Trophoblast cell (in vitro differentiated cells and primary cell): ENCODE measurements at regions not wholly inside any gene's neighbourhood (a gene's known extent, or its start where the extent isn't known, plus 50 kb on each side); places are given as distances from the start of the nearest gene placed in this dataset.
A peak's percentile ranks its signal among the peaks of the same experiment; 100 is the strongest.

Experiments
- DNase-seq, 2 donors: peaks; one replicate each; pipeline ENCODE4 v3.0.0-alpha.2; 2016
- H2AFZ ChIP-seq: 2 replicates; pipeline ENCODE4 v1.6.1; 2013; ENCODE audit warnings: low read length, moderate library complexity, mild to moderate bottlenecking; ENCODE audit not compliant: insufficient read depth, poor library complexity
- H2AK5ac ChIP-seq: 2 replicates; pipeline ENCODE4 v1.6.1; 2013; ENCODE audit warnings: mild to moderate bottlenecking, low read length
- H2BK120ac ChIP-seq: 2 replicates; pipeline ENCODE4 v1.6.1; 2013; ENCODE audit warnings: low read length, mild to moderate bottlenecking, moderate library complexity; ENCODE audit not compliant: insufficient read depth, poor library complexity
- H2BK12ac ChIP-seq: 2 replicates; pipeline ENCODE4 v1.6.1; 2013; ENCODE audit warnings: mild to moderate bottlenecking, low read length, moderate library complexity
- H2BK5ac ChIP-seq: 2 replicates; pipeline ENCODE4 v1.6.1; 2013; ENCODE audit warnings: low read length, low read depth, moderate library complexity, mild to moderate bottlenecking; ENCODE audit not compliant: poor library complexity
- H3K14ac ChIP-seq: 2 replicates; pipeline ENCODE4 v1.6.1; 2013; ENCODE audit warnings: mild to moderate bottlenecking, low read length
- H3K18ac ChIP-seq: 2 replicates; pipeline ENCODE4 v1.6.1; 2013; ENCODE audit warnings: mild to moderate bottlenecking, low read length
- H3K23ac ChIP-seq: 2 replicates; pipeline ENCODE4 v1.6.1; 2013; ENCODE audit warnings: low read length
- H3K27ac ChIP-seq: 2 replicates; pipeline ENCODE4 v1.5.1; 2013; ENCODE audit warnings: low read depth, mild to moderate bottlenecking, inconsistent platforms, low read length, moderate library complexity
- H3K27me3 ChIP-seq: 2 replicates; pipeline ENCODE4 v1.6.1; 2013; ENCODE audit warnings: inconsistent platforms, mild to moderate bottlenecking, low read length, moderate library complexity; ENCODE audit not compliant: insufficient read depth
- H3K36me3 ChIP-seq, 2 experiments: 1 replicate in 1 of 2; 2 replicates in 1 of 2; pipeline ENCODE4 v1.6.1; 2013; ENCODE audit warnings: low read length in 2 of 2, mild to moderate bottlenecking in 2 of 2, moderate library complexity in 1 of 2; ENCODE audit not compliant: insufficient read depth in 2 of 2, control insufficient read depth in 1 of 2
- H3K4ac ChIP-seq: 2 replicates; pipeline ENCODE4 v1.6.1; 2013; ENCODE audit warnings: low read depth, mild to moderate bottlenecking, low read length, moderate library complexity
- H3K4me1 ChIP-seq, 2 experiments: 1 replicate in 1 of 2; 2 replicates in 1 of 2; pipeline ENCODE4 v1.6.1; 2013; ENCODE audit warnings: low read length in 2 of 2, mild to moderate bottlenecking in 2 of 2, moderate library complexity in 1 of 2; ENCODE audit not compliant: insufficient read depth in 2 of 2, control insufficient read depth in 1 of 2
- H3K4me2 ChIP-seq: 2 replicates; pipeline ENCODE4 v1.6.1; 2013; ENCODE audit warnings: inconsistent platforms, mild to moderate bottlenecking, low read length, moderate library complexity
- H3K4me3 ChIP-seq: 2 replicates; pipeline ENCODE4 v1.5.1; 2013; ENCODE audit warnings: mild to moderate bottlenecking, low read depth, low read length, inconsistent platforms
- H3K79me1 ChIP-seq: one replicate; pipeline ENCODE4 v1.6.1; 2013; ENCODE audit warnings: low read length
- H3K79me2 ChIP-seq: 2 replicates; pipeline ENCODE4 v1.6.1; 2013; ENCODE audit warnings: low read length, mild to moderate bottlenecking; ENCODE audit not compliant: control insufficient read depth, insufficient read depth, poor library complexity
- H3K9ac ChIP-seq: 2 replicates; pipeline ENCODE4 v1.6.1; 2013; ENCODE audit warnings: mild to moderate bottlenecking, low read length
- H3K9me3 ChIP-seq: 2 replicates; pipeline ENCODE4 v1.6.1; 2013; ENCODE audit warnings: low read depth, mild to moderate bottlenecking, control low read depth, inconsistent platforms, low read length; ENCODE audit not compliant: insufficient read depth
- H4K12ac ChIP-seq: 2 replicates; pipeline ENCODE4 v1.6.1; 2013; ENCODE audit warnings: low read depth, mild to moderate bottlenecking, low read length, moderate library complexity
- H4K8ac ChIP-seq: 2 replicates; pipeline ENCODE4 v1.6.1; 2013; ENCODE audit warnings: low read depth, mild to moderate bottlenecking, low read length, moderate library complexity
- H4K91ac ChIP-seq: one replicate; pipeline ENCODE4 v1.6.1; 2013; ENCODE audit warnings: low read depth, mild to moderate bottlenecking, low read length, moderate library complexity
- WGBS: extraction: QIAGEN DNeasy Blood & Tissue Kit; methylation state at CpG from one replicate; pipeline ENCODE4 v1.1.7; 2013; ENCODE audit warnings: missing lambda C conversion rate; ENCODE audit not compliant: insufficient read length, insufficient coverage; ENCODE audit errors: extremely low coverage; 5-methylcytosine and 5-hydroxymethylcytosine counted together

- Histone ChIP-seq H3K4ac (no peak overlapping the region), H3K79me1 (no peaks in the 10 kb centered on the region), H3K27me3 (no peaks in the 10 kb centered on the region), H3K79me2 (no peaks in the 10 kb centered on the region), H3K4me1 (no peaks in the 10 kb centered on the region), H3K27ac (no peak overlapping the region), H2AK5ac (no peak overlapping the region), H3K23ac (no peak overlapping the region), H3K18ac (no peak overlapping the region), H3K4me3 (no peak overlapping the region), H4K91ac (no peak overlapping the region), H4K12ac (no peak overlapping the region), H3K9ac (no peak overlapping the region), H2BK5ac (no peak overlapping the region), H3K14ac (no peak overlapping the region), H3K9me3 (no peaks in the 10 kb centered on the region), H2BK12ac (no peak overlapping the region), H2BK120ac (no peak overlapping the region), H3K36me3 (no peaks in the 10 kb centered on the region), H3K4me2 (no peak overlapping the region), H2AFZ (no peak overlapping the region), H4K8ac (no peak overlapping the region)
- WGBS, result no CpG with 5 or more reads among the region's 2 CpGs
- no peak for DNase-seq
Observed at GRCh38 chr14:58884442-58884841, 246.7 kb downstream of the DACT1 start.

GRCh38 chr14:58887931-58888330 lies 250.2 kb downstream of the DACT1 start:
- Histone ChIP-seq H3K79me1 (no peaks in the 10 kb centered on the region), H3K9ac (no peak overlapping the region), H3K27ac (no peak overlapping the region), H3K79me2 (no peaks in the 10 kb centered on the region), H3K4ac (no peak overlapping the region), H3K4me2 (no peak overlapping the region), H3K18ac (no peak overlapping the region), H3K27me3 (no peaks in the 10 kb centered on the region), H4K8ac (no peak overlapping the region), H3K36me3 (no peaks in the 10 kb centered on the region), H3K4me3 (no peak overlapping the region), H4K91ac (no peak overlapping the region), H3K23ac (no peak overlapping the region), H3K4me1 (no peaks in the 10 kb centered on the region), H2AFZ (no peak overlapping the region), H2BK12ac (no peak overlapping the region), H2BK5ac (no peak overlapping the region), H2BK120ac (no peak overlapping the region), H3K9me3 (no peaks in the 10 kb centered on the region), H3K14ac (no peak overlapping the region), H2AK5ac (no peak overlapping the region), H4K12ac (no peak overlapping the region)
- no CpG with 5 or more reads among the region's 2 CpGs for WGBS
- DNase-seq, result peak in 1 of 2 donors; percentile 62

GRCh38 chr14:58898655-58899316 lies 261.0 kb downstream of the DACT1 start:
- Histone ChIP-seq H4K8ac (no peak overlapping the region), H4K12ac (no peak overlapping the region), H3K27me3 (no peaks in the 10 kb centered on the region), H2AK5ac (no peak overlapping the region), H3K36me3 (no peaks in the 10 kb centered on the region), H3K79me2 (no peaks in the 10 kb centered on the region), H3K4ac (no peak overlapping the region), H3K27ac (no peak overlapping the region), H2BK5ac (no peak overlapping the region), H3K4me2 (no peak overlapping the region), H3K9ac (no peak overlapping the region), H3K14ac (no peak overlapping the region), H2BK120ac (no peak overlapping the region), H3K18ac (no peak overlapping the region), H4K91ac (no peak overlapping the region), H3K4me3 (no peak overlapping the region), H3K23ac (no peak overlapping the region), H2AFZ (no peak overlapping the region), H3K79me1 (no peaks in the 10 kb centered on the region), H3K9me3 (peaks cover 3% of the 10 kb centered on the region), H3K4me1 (no peaks in the 10 kb centered on the region), H2BK12ac (no peak overlapping the region)
- WGBS, result no CpG with 5 or more reads among the region's 4 CpGs
- DNase-seq, result peak; percentile 82 to 91

- Histone ChIP-seq H3K4ac (no peak overlapping the region), H3K4me3 (no peak overlapping the region), H3K79me1 (no peaks in the 10 kb centered on the region), H3K9ac (no peak overlapping the region), H3K23ac (no peak overlapping the region), H3K18ac (no peak overlapping the region), H2AFZ (no peak overlapping the region), H3K27ac (no peak overlapping the region), H2BK5ac (no peak overlapping the region), H3K27me3 (no peaks in the 10 kb centered on the region), H3K4me2 (no peak overlapping the region), H2AK5ac (no peak overlapping the region), H3K9me3 (peaks cover 3% of the 10 kb centered on the region), H4K91ac (no peak overlapping the region), H4K12ac (no peak overlapping the region), H3K36me3 (no peaks in the 10 kb centered on the region), H4K8ac (no peak overlapping the region), H2BK12ac (no peak overlapping the region), H2BK120ac (no peak overlapping the region), H3K79me2 (no peaks in the 10 kb centered on the region), H3K14ac (no peak overlapping the region), H3K4me1 (no peaks in the 10 kb centered on the region)
- DNase-seq, result peak; percentile 43 to 89
- no CpG with 5 or more reads among the region's 3 CpGs for WGBS
Observed at GRCh38 chr14:58899317-58899713, 261.6 kb downstream of the DACT1 start.
